ENCODE measurements at regions not wholly inside any gene's neighbourhood (a gene's known extent, or its start where the extent isn't known, plus 50 kb on each side); places are given as distances from the start of the nearest gene placed in this dataset.

DNA sequence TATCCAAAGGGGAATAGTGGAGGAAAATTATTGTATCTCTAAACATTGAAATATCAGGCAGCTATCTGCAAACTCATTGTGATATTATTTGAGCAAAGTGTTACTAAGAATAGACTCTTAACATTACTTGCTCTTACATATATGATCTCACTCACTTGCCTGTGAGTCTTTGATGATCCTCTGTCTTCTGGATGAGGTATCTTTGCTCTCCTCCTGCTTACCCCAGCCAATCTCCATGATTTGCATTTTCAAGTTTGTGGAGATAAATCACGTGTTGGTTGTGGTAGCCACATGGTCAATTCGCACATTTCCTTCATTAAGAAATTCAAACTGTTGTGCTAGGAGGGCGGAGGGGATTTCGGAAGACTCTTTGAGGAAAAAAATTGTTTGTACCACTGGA lies 169.9 kb upstream of the S100G start (continued):
- TF ChIP-seq, protein P1, sequence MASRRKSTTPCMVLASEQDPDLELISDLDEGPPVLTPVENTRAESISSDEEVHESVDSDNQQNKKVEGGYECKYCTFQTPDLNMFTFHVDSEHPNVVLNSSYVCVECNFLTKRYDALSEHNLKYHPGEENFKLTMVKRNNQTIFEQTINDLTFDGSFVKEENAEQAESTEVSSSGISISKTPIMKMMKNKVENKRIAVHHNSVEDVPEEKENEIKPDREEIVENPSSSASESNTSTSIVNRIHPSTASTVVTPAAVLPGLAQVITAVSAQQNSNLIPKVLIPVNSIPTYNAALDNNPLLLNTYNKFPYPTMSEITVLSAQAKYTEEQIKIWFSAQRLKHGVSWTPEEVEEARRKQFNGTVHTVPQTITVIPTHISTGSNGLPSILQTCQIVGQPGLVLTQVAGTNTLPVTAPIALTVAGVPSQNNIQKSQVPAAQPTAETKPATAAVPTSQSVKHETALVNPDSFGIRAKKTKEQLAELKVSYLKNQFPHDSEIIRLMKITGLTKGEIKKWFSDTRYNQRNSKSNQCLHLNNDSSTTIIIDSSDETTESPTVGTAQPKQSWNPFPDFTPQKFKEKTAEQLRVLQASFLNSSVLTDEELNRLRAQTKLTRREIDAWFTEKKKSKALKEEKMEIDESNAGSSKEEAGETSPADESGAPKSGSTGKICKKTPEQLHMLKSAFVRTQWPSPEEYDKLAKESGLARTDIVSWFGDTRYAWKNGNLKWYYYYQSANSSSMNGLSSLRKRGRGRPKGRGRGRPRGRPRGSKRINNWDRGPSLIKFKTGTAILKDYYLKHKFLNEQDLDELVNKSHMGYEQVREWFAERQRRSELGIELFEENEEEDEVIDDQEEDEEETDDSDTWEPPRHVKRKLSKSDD (conservative IDR thresholded peaks at IDR 0.05; ENCODE audit: low read length): no peak
- TF ChIP-seq ZNF232 (CRISPR knock-in tag; IDR thresholded peaks at IDR 0.05) (no peak), HMG20B (CRISPR knock-in tag; IDR thresholded peaks at IDR 0.05) (no peak), HDAC2 (IDR thresholded peaks at IDR 0.05) (no peak), ELF2 (CRISPR knock-in tag; IDR thresholded peaks at IDR 0.05) (no peak)
- TF ChIP-seq, protein P2, sequence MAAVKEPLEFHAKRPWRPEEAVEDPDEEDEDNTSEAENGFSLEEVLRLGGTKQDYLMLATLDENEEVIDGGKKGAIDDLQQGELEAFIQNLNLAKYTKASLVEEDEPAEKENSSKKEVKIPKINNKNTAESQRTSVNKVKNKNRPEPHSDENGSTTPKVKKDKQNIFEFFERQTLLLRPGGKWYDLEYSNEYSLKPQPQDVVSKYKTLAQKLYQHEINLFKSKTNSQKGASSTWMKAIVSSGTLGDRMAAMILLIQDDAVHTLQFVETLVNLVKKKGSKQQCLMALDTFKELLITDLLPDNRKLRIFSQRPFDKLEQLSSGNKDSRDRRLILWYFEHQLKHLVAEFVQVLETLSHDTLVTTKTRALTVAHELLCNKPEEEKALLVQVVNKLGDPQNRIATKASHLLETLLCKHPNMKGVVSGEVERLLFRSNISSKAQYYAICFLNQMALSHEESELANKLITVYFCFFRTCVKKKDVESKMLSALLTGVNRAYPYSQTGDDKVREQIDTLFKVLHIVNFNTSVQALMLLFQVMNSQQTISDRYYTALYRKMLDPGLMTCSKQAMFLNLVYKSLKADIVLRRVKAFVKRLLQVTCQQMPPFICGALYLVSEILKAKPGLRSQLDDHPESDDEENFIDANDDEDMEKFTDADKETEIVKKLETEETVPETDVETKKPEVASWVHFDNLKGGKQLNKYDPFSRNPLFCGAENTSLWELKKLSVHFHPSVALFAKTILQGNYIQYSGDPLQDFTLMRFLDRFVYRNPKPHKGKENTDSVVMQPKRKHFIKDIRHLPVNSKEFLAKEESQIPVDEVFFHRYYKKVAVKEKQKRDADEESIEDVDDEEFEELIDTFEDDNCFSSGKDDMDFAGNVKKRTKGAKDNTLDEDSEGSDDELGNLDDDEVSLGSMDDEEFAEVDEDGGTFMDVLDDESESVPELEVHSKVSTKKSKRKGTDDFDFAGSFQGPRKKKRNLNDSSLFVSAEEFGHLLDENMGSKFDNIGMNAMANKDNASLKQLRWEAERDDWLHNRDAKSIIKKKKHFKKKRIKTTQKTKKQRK (IDR thresholded peaks at IDR 0.05; ENCODE audit: borderline replicate concordance, low read depth, low read length): no peak

DNA sequence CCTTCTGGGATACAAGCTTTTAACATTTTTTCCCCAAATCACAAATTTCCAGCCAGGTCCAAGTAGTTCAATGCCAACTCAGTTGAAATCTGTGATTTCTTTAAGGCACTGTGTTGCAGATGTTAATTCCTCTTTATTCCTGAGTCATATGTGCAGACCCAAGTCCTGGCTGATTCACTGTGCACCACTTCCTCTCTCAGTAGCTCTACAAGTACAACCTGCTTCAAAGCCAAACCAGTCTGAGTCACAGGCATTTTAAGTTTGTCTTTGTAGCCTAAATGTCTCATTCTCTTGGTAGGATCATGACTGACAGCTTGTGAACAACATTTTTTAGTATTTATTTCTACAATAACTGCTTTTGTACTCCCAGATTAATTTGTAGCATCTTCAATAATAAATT lies 165.6 kb upstream of the S100G start:
- H3K4me3 ChIP-seq: no peak overlapping the region
- no peaks in the 10 kb centered on the region for H3K79me2 ChIP-seq (ENCODE audit: control insufficient read depth, insufficient read depth, low read length)
- no peak overlapping the region for H3K4me2 ChIP-seq (ENCODE audit: insufficient read depth, low read length)
- no peaks in the 10 kb centered on the region for H3K27me3 ChIP-seq (ENCODE audit: control insufficient read depth in 2 of 2, insufficient read depth in 2 of 2, low read length in 2 of 2)
- DNase-seq (ENCODE audit: extremely low read depth in 1 of 4, low spot score in 3 of 4) (no peak), FAIRE-seq (no peak), ATAC-seq (no peak)
- no peaks in the 10 kb centered on the region for H3K36me3 ChIP-seq (ENCODE audit: control insufficient read depth, insufficient read depth, low read length)
- CTCF ChIA-PET (ENCODE audit: low intra/inter-chr PET ratio): no interaction called here
- POLR2A ChIA-PET: no interaction called here
- no TSS peak for BruUV-seq (replicated peaks)
- TF ChIP-seq MBD2 (IDR thresholded peaks at IDR 0.05; ENCODE audit: borderline replicate concordance, low read depth) (no peak), SPI1 (IDR thresholded peaks at IDR 0.05; ENCODE audit: borderline replicate concordance, low read depth, low read length) (peak; percentile 56; the same call in 1 of the 2 replicates)
- H3K9me3 ChIP-seq (replicated peaks; ENCODE audit: control insufficient read depth, insufficient read depth, low read depth, low read length): no peaks in the 10 kb centered on the region
- no peaks in the 10 kb centered on the region for H4K20me1 ChIP-seq (replicated peaks; ENCODE audit: control insufficient read depth, insufficient read depth, low read length)
- H3K9me1 ChIP-seq (ENCODE audit: control insufficient read depth, insufficient read depth, low read length): no peaks in the 10 kb centered on the region
- H3K27ac ChIP-seq (ENCODE audit: extremely low read depth, low read depth, low read length): no peak overlapping the region
- in situ Hi-C loops (cut with MboI) (no loop called here), intact Hi-C loops (cut with micrococcal nuclease) (no loop called here)
- H3K4me1 ChIP-seq (replicated peaks in 1 of 2; ENCODE audit: control insufficient read depth in 2 of 2, insufficient read depth in 2 of 2, low read length in 2 of 2): no peaks in the 10 kb centered on the region
- no peak overlapping the region for H3K9ac ChIP-seq (ENCODE audit: insufficient read depth in 1 of 2, low read depth in 2 of 2, low read length in 2 of 2)
- no peak overlapping the region for H2AFZ ChIP-seq (ENCODE audit: low read depth, low read length)
